HuH-7 (cell line): ENCODE measurements at regions not wholly inside any gene's neighbourhood (a gene's known extent, or its start where the extent isn't known, plus 50 kb on each side); places are given as distances from the start of the nearest gene placed in this dataset.
"Not testable (repeated sequence)": the region's sequence is repeated elsewhere in the genome, so short reads cannot be mapped to it uniquely, and the experiment has no call there.

ENCODE experiments used
- DNase-seq: peaks from one replicate; pipeline ENCODE4 v3.0.0; 2011; ENCODE audit warnings: low spot score

- DNase-seq = no peak
Measured at GRCh38 chr4:94014484-94015136, 186.1 kb downstream of the ATOH1 start.

- DNase-seq = no peak
Measured at GRCh38 chr4:94015956-94016355, 187.4 kb downstream of the ATOH1 start.

- DNase-seq = no peak
Measured at GRCh38 chr4:94032754-94033153, 174.9 kb upstream of the SMARCAD1 start.

- DNase-seq = no peak
Measured at GRCh38 chr4:94036964-94037363, 170.7 kb upstream of the SMARCAD1 start.

- no peak for DNase-seq
Measured at GRCh38 chr4:94038195-94038594, 169.5 kb upstream of the SMARCAD1 start.

GRCh38 chr4:94039226-94039625 lies 168.4 kb upstream of the SMARCAD1 start:
- DNase-seq = no peak

- not testable (repeated sequence) for DNase-seq
Measured at GRCh38 chr4:94044471-94044870, 163.2 kb upstream of the SMARCAD1 start.

GRCh38 chr4:94063084-94063483 lies 144.6 kb upstream of the SMARCAD1 start:
- no peak for DNase-seq

- DNase-seq = no peak
Measured at GRCh38 chr4:94068753-94069719, 138.6 kb upstream of the SMARCAD1 start.

- no peak for DNase-seq
Measured at GRCh38 chr4:94076498-94076897, 131.2 kb upstream of the SMARCAD1 start.

- no peak for DNase-seq
Measured at GRCh38 chr4:94084155-94084554, 123.5 kb upstream of the SMARCAD1 start.

- DNase-seq = not testable (repeated sequence)
Measured at GRCh38 chr4:94099141-94099540, 108.5 kb upstream of the SMARCAD1 start.

- no peak for DNase-seq
Measured at GRCh38 chr4:94112644-94113043, 95.0 kb upstream of the SMARCAD1 start.

- no peak for DNase-seq
Measured at GRCh38 chr4:94115687-94116086, 92.0 kb upstream of the SMARCAD1 start.

- DNase-seq = no peak
Measured at GRCh38 chr4:94116842-94117241, 90.8 kb upstream of the SMARCAD1 start.

GRCh38 chr4:94126669-94127068 lies 81.0 kb upstream of the SMARCAD1 start:
- no peak for DNase-seq

GRCh38 chr4:94127707-94128328 lies 79.8 kb upstream of the SMARCAD1 start:
- peak; percentile 5 for DNase-seq

- no peak for DNase-seq
Measured at GRCh38 chr4:94131212-94131611, 76.5 kb upstream of the SMARCAD1 start.

GRCh38 chr4:94135701-94136100 lies 72.0 kb upstream of the SMARCAD1 start:
- DNase-seq = no peak

- DNase-seq = no peak
Measured at GRCh38 chr4:94139931-94140612, 67.6 kb upstream of the SMARCAD1 start.

GRCh38 chr4:94141001-94141400 lies 66.7 kb upstream of the SMARCAD1 start:
- DNase-seq = no peak

GRCh38 chr4:94148052-94148451 lies 59.6 kb upstream of the SMARCAD1 start:
- not testable (repeated sequence) for DNase-seq
